Fibroblast of mammary gland (primary cell): ENCODE measurements at regions not wholly inside any gene's neighbourhood (a gene's known extent, or its start where the extent isn't known, plus 50 kb on each side); places are given as distances from the start of the nearest gene placed in this dataset.

ENCODE experiments used
- DNase-seq: peaks from one replicate; pipeline ENCODE4 v3.0.0-alpha.2; 2010; ENCODE audit warnings: low read depth
- H3K4me3 ChIP-seq: 2 replicates; pipeline ENCODE4 v1.5.1; 2011; ENCODE audit warnings: low read depth, mild to moderate bottlenecking, low read length, moderate library complexity; ENCODE audit not compliant: control insufficient read depth
- CTCF ChIP-seq: conservative IDR thresholded peaks from 2 replicates; pipeline ENCODE4 v1.5.1; 2011; ENCODE audit warnings: low read depth, low read length, inconsistent platforms; ENCODE audit not compliant: control insufficient read depth, insufficient read depth

- DNase-seq = no peak
Observed at GRCh38 chr21:28804089-28804670, 188.5 kb downstream of the LTN1 start.

GRCh38 chr21:28801906-28802305 is 190.8 kb downstream of the LTN1 start:
- DNase-seq = peak; percentile 56
- TF ChIP-seq CTCF = no peak
- no peak overlapping the region for H3K4me3 ChIP-seq

More at GRCh38 chr21:28804089-28804670, 188.5 kb downstream of the LTN1 start:
- no peak for TF ChIP-seq CTCF
- no peak overlapping the region for H3K4me3 ChIP-seq

GRCh38 chr21:28799926-28800325 is 192.8 kb downstream of the LTN1 start:
- H3K4me3 ChIP-seq = no peak overlapping the region
- TF ChIP-seq CTCF = no peak
- DNase-seq = no peak

- DNase-seq = peak; percentile 34
- H3K4me3 ChIP-seq = no peak overlapping the region
- TF ChIP-seq CTCF = no peak
Observed at GRCh38 chr21:28798798-28799197, 193.9 kb downstream of the LTN1 start.

GRCh38 chr21:28795251-28795650 is 197.4 kb downstream of the LTN1 start:
- no peak for DNase-seq
- TF ChIP-seq CTCF = no peak
- no peak overlapping the region for H3K4me3 ChIP-seq

DNA sequence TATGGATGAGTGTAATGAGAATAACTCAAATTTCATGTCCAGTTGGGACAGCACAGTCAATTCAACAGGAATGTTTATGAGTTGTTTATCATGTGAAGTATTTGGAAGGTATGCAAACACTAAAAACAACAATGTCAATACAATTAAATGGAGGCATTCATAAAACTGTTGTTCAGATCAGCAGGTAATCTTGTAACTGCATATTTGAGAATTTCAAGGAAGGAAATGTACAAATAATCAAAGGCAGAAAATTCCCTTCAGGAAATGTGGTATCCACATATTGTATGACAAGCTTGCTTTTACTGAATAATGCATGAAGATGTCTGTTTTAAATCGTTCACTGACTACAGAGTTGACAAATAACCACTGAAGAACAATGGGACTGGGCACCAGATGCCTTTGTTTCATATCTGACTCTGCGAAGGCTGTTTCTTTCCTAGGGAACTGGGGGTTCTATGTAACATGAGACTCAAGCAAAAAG is 198.3 kb downstream of the LTN1 start:
- no peak for DNase-seq
- no peak for TF ChIP-seq CTCF

GRCh38 chr21:28793043-28793442 is 199.6 kb downstream of the LTN1 start:
- peak; percentile 74 for DNase-seq
- peak; percentile 65 for TF ChIP-seq CTCF
- H3K4me3 ChIP-seq = no peak overlapping the region

More for the DNA sequence above, 198.3 kb downstream of the LTN1 start:
- no peak overlapping the region for H3K4me3 ChIP-seq
